Aorta (tissue), 5 donors: ENCODE measurements at regions not wholly inside any gene's neighbourhood (a gene's known extent, or its start where the extent isn't known, plus 50 kb on each side); places are given as distances from the start of the nearest gene placed in this dataset.
A peak's percentile ranks its signal among the peaks of the same experiment; 100 is the strongest.

Source experiments
- ATAC-seq: fragments of 200-7000 bp; cut with Tn5 transposase; one replicate; pipeline ENCODE4 v1.9.1; 2022; ENCODE audit warnings: moderate library complexity; ENCODE audit not compliant: low FRiP score
- DNase-seq, 2 donors: peaks; one replicate each; pipeline ENCODE4 v3.0.0-alpha.2; 2020
- H3K27ac ChIP-seq, 2 donors: one replicate each; pipeline ENCODE4 v1.5.1; 2013; ENCODE audit warnings: low read length in 2 of 2, mild to moderate bottlenecking in 2 of 2, moderate library complexity in 2 of 2, control low read depth in 1 of 2, inconsistent platforms in 1 of 2, low read depth in 1 of 2
- H3K27me3 ChIP-seq, 2 donors: one replicate each; pipeline ENCODE4 v1.6.1; 2013; ENCODE audit warnings: control low read depth in 1 of 2, low read length in 1 of 2, mild to moderate bottlenecking in 1 of 2, moderate library complexity in 1 of 2; ENCODE audit not compliant: insufficient read depth in 2 of 2, control insufficient read depth in 1 of 2
- H3K36me3 ChIP-seq, 2 donors: one replicate each; pipeline ENCODE4 v1.6.1; 2013; ENCODE audit warnings: control low read depth in 1 of 2, low read length in 1 of 2, mild to moderate bottlenecking in 1 of 2; ENCODE audit not compliant: insufficient read depth in 2 of 2, control insufficient read depth in 1 of 2
- H3K4me1 ChIP-seq, 2 donors: one replicate each; pipeline ENCODE4 v1.6.1; 2013; ENCODE audit warnings: low read length in 2 of 2, control low read depth in 1 of 2, mild to moderate bottlenecking in 1 of 2, moderate library complexity in 1 of 2; ENCODE audit not compliant: insufficient read depth in 2 of 2, control insufficient read depth in 1 of 2
- H3K4me3 ChIP-seq, 2 donors: one replicate each; pipeline ENCODE4 v1.5.1; 2013; ENCODE audit warnings: low read length in 2 of 2, control low read depth in 1 of 2, mild to moderate bottlenecking in 1 of 2
- H3K9me3 ChIP-seq: one replicate; pipeline ENCODE4 v1.6.1; 2013; ENCODE audit warnings: mild to moderate bottlenecking, low read length; ENCODE audit not compliant: control insufficient read depth
- WGBS, 2 donors: extraction: QIAGEN DNeasy Blood & Tissue Kit; methylation state at CpG; one replicate each; pipeline ENCODE4 v1.1.7; 2013; 5-methylcytosine and 5-hydroxymethylcytosine counted together
- intact Hi-C, 2 donors: fragments of 100-400 bp; cut with DNase I; formaldehyde crosslinking; loops; one replicate each; pipeline versions ENCODE4 v1.14.2 to v1.15.0; 2022
- donor health status: healthy with polysubstance abuse.
- donor health status: Bipolar disorder and iron deficiency.
- donor health status: DM: no; HTN: no; CAD: no.
- donor health status: DM: no; HTN: no; CAD: no.
- donor health status: DM: yes; HTN: yes; CAD: no.

DNA sequence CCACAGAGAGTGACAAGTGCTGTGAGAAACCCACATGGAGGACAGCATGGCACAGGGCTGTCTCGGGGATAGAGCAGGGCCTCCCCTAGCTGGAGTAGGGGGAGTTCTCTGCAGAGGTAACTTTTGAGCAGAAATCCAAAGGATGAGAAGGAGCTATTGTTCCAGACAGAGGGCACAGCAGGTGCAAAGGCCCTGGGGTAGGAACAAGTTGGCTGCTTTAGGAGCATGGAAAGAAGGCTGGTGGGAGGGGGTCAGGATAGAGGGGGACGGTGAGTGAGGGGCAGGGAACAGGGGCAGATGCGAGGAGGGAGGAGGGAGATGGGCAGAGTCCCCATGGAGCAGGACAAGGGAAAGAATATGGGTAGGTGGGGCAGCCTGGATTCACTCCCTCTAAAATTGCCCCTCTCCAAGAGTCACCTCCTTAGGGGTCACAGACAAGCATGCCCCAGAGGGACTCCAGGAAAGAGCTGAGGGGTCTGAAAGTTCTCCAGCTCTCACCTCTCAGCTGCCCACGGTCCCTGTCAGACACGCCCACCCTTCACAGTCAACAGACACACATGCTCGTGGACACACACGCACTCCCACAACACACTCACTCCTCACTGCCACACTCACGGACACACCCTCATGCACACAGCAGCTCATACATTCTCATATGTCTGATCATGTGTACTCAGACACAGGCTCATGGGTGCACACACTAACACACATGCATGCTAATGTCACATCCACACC is 110.7 kb downstream of the LITAF start:
- Histone ChIP-seq H3K36me3 (no peaks in the 10 kb centered on the region), H3K27me3 (no peaks in the 10 kb centered on the region), H3K9me3 (no peaks in the 10 kb centered on the region), H3K4me3 (no peak overlapping the region), H3K27ac (no peak overlapping the region), H3K4me1 (no peaks in the 10 kb centered on the region)
- WGBS, 2 donors: 61 to 65% methylated on average over 8 of the region's 8 CpGs
- peak in 1 of 2 donors; percentile 63 for DNase-seq
- intact Hi-C loops: no loop called here
- ATAC-seq: no peak

DNA sequence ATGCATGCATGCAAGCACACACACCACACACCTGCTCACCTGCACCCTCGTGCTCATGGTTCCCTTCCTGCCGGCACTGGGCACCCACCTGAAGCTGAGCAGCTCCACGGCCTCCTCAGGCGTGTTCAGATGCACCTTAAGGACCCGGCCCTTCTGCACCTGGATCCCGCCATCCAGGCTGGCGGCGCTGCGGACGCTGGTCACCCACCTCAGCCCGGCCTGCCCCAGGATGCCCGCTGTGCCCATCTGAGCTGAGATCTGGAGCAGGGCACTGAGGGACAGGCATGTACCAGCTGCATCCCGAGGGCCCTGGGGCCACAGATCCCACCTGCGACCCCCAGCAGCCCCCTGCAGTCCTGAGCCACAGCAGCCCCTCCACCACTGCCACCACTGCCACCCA is 110.0 kb downstream of the LITAF start:
- Histone ChIP-seq H3K4me1 (no peaks in the 10 kb centered on the region), H3K27me3 (no peaks in the 10 kb centered on the region), H3K27ac (no peak overlapping the region), H3K36me3 (no peaks in the 10 kb centered on the region), H3K9me3 (no peaks in the 10 kb centered on the region), H3K4me3 (no peak overlapping the region)
- DNase-seq: peak in 1 of 2 donors; percentile 46
- intact Hi-C loops: no loop called here
- WGBS, 2 donors: 88 to 95% methylated on average over 13 to 14 of the region's 14 CpGs
- no peak for ATAC-seq

DNA sequence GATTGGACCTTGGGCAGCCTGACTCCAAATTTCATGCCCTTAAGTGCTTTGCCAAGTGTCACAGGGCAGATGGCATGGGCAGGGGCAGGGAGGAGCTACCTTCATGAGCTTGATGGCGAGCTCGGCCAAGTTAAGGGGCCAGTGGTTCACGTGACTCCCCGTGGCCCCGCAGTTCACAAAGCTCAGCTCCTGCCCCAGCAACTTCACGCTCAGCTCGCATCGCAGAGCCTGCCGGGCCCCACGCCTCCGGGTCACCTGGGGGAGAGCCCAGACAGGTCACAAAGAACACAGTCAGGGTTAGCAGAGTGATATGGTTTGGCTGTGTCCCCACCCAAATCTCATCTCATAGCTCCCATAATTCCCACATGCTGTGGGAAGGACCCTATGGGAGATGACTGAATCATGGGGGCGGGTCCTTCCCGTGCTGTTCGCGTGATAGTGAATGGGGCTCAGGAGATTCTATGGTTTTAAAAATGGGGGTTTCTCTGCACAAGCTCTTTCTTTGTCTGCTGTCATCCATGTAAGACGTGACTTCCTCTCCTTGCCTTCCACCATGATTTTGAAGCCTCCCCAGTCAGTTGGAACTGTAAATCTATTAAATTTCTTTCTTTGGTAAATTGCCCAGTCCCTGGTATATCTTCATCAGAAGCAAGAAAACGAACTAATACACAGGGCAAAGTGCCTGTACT is 108.1 kb downstream of the LITAF start:
- H3K27ac ChIP-seq: no peak overlapping the region
- H3K4me1 ChIP-seq: no peaks in the 10 kb centered on the region
- H3K4me3 ChIP-seq: no peak overlapping the region
- H3K27me3 ChIP-seq: no peaks in the 10 kb centered on the region
- intact Hi-C loops: no loop called here
- no peaks in the 10 kb centered on the region for H3K36me3 ChIP-seq
- no peaks in the 10 kb centered on the region for H3K9me3 ChIP-seq
- no peak for ATAC-seq
- WGBS, 2 donors: 90% methylated on average over 17 of the region's 17 CpGs
- DNase-seq: peak; percentile 20 to 62

DNA sequence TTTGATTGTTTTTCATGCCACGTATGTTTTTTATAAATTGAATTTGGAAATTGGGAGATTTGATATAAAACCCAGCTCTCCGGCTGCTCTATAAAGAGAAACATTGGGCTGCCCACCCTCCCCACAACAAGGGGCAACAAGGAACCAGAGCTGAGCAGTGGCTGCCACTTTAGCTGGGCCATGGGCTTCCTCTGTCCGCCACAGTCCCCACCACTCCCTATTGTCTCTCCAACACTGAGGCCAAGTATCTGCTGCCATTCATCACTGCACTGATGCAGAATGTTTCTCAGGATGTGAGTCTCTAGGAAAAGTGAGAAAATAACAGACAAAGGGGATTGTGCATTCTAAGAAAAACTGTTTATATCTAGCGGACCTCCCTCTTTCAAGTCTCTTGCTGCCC is 106.8 kb downstream of the LITAF start:
- WGBS, 2 donors: 94 to 95% methylated on average over 4 of the region's 4 CpGs
- peak; percentile 5 to 12 for DNase-seq
- Histone ChIP-seq H3K27me3 (no peaks in the 10 kb centered on the region), H3K9me3 (no peaks in the 10 kb centered on the region), H3K4me1 (no peaks in the 10 kb centered on the region), H3K36me3 (no peaks in the 10 kb centered on the region), H3K4me3 (no peak overlapping the region), H3K27ac (no peak overlapping the region)
- intact Hi-C loops: no loop called here
- ATAC-seq: no peak

DNA sequence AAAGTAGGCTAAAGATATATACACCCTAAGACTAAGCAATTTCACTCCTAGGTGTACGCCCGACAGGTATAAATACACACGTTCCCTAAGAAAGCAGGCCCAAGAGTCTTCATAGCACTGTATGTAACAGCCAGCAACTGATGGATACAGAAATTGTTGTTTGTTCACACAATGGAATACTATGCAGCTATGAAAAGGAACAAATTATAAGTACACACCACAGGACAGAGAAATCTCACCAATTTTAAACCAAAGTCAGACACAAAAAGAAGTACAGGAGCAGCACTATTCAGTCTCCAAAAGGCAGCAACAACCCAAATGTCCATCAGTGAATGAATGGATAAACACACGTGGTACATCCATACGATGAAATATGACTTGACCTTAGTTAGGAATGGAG is 106.1 kb downstream of the LITAF start:
- H3K27ac ChIP-seq: no peak overlapping the region
- H3K9me3 ChIP-seq: no peaks in the 10 kb centered on the region
- 97 to 99% methylated on average over 5 of the region's 5 CpGs for WGBS, 2 donors
- H3K36me3 ChIP-seq: no peaks in the 10 kb centered on the region
- no peaks in the 10 kb centered on the region for H3K27me3 ChIP-seq
- no peak for ATAC-seq
- no peaks in the 10 kb centered on the region for H3K4me1 ChIP-seq
- H3K4me3 ChIP-seq: no peak overlapping the region
- intact Hi-C loops: no loop called here
- no peak for DNase-seq

DNA sequence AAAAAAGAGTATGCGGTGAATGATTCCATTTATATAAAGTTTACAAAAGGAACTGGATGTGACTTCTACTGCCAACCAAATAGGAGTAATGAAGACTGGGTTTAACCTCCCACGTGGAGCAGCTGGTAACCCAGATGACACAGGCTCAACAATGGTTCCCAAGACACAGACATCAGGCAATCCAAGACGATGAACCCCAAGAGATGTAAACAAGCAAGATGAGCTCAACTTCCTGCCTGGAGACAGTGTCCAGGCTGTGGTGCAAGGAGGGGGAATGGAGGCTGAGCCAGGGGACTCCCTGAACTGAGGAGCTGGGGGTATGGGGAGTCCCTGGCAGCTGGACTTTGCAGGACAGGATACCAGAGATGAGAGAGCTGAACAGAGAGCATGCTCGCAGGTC is 104.7 kb downstream of the LITAF start:
- H3K9me3 ChIP-seq: no peaks in the 10 kb centered on the region
- ATAC-seq (no peak), DNase-seq (peak in 1 of 2 donors; percentile 25)
- no peaks in the 10 kb centered on the region for H3K27me3 ChIP-seq
- no peaks in the 10 kb centered on the region for H3K36me3 ChIP-seq
- intact Hi-C loops: no loop called here
- H3K4me3 ChIP-seq: no peak overlapping the region
- H3K4me1 ChIP-seq: no peaks in the 10 kb centered on the region
- 57 to 63% methylated on average over 4 of the region's 4 CpGs for WGBS, 2 donors
- H3K27ac ChIP-seq: no peak overlapping the region

DNA sequence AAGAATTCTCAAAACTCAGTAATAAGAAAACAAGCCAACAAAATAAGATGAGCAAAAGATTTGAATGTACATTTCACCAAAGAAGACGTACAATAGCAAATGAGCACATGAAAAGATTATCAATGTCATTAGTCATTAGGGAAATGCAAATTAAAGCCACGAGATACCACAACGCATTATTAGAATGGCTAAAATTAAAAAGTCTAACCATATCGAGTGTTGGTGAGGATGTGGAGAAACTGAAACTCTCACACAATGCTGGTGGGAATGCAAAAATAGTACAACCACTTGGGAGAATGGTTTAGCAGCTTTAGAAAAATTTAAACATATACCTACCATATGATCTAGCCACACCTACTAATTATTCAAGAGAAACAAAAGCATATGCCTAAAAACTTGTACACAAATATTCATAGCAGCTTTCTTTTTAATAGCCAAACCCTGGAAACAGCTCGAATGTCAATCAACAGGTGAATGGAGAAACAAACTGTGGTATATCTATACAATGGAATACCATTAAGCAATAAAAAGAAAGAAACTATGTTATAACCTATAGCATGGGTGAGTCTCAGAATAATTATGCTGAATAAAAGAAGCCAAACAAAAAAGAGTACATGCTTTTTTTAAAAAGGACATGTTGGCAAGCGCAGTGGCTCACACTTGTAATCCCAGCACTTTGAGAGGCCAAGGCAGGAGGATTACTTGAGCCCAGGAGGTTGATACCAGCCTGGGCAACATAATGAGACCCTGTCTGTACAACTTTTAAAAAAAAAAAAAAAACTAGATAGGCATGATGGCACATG is 103.6 kb downstream of the LITAF start:
- H3K4me1 ChIP-seq: no peaks in the 10 kb centered on the region
- peak in 1 of 2 donors; percentile 1 for DNase-seq
- H3K36me3 ChIP-seq: no peaks in the 10 kb centered on the region
- H3K27ac ChIP-seq: no peak overlapping the region
- ATAC-seq: no peak
- no peaks in the 10 kb centered on the region for H3K9me3 ChIP-seq
- no peak overlapping the region for H3K4me3 ChIP-seq
- intact Hi-C loops: no loop called here
- WGBS, 2 donors: 96 to 97% methylated on average over 6 of the region's 6 CpGs
- no peaks in the 10 kb centered on the region for H3K27me3 ChIP-seq

DNA sequence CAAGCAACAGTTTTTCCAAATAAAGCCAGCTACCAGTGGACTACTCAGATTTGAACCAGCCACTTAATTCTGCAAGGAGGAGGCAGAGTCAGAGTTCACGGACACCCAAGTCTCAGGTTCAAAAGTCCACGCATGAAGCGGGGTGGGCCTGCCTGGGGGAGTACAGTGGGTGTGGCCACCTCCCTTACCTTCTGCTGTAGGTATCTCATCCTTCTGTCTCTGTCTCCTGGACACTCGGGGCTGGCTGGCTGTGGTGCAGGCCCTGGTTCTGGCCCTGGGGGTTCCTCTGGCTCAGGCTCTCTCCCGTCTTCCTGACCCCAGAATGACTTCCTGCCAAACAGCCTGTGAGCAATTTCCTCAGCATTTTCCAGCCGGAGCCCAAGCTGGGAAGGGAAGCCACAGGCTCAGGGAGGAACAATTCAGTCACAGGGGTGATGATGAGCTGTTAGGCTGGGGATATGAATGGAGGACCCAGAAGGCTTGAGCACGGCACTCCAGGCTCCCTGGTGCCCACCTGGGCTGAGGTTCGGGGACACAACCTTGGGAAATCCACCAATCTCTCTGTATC is 101.9 kb downstream of the LITAF start:
- Histone ChIP-seq H3K9me3 (no peaks in the 10 kb centered on the region), H3K4me3 (no peak overlapping the region), H3K27ac (no peak overlapping the region), H3K4me1 (no peaks in the 10 kb centered on the region), H3K36me3 (no peaks in the 10 kb centered on the region), H3K27me3 (no peaks in the 10 kb centered on the region)
- intact Hi-C loops: loop anchor here in 1 of 2 donors (5.0 kb wide), 1 partner anchor 72 kb away; no protein-coding TSS in a partner anchor
- peak; percentile 43 to 52 for DNase-seq
- 69 to 73% methylated on average over 8 of the region's 8 CpGs for WGBS, 2 donors
- ATAC-seq: no peak
